Heart right ventricle (tissue), 16 donors: ENCODE measurements at regions not wholly inside any gene's neighbourhood (a gene's known extent, or its start where the extent isn't known, plus 50 kb on each side); places are given as distances from the start of the nearest gene placed in this dataset.

Experiments
- ATAC-seq, 8 donors: fragments of 200-7000 bp; cut with Tn5 transposase; one replicate each; pipeline ENCODE4 v1.9.1; 2020; ENCODE audit warnings: mild to moderate bottlenecking in 8 of 8, moderate library complexity in 8 of 8, moderate number of reproducible peaks in 1 of 8
- DNase-seq, 2 donors: peaks; one replicate each; pipeline ENCODE4 v3.0.0-alpha.2; 2020
- H3K27ac ChIP-seq, 10 donors: fragments of 200-600 bp; sonication (generic) in 2 of 10; one replicate each; pipeline versions ENCODE4 v1.5.0 to v1.8.0; 2020 to 2022; ENCODE audit warnings: mild to moderate bottlenecking in 3 of 10
- H3K27me3 ChIP-seq, 7 donors: fragments of 200-600 bp; one replicate each; pipeline ENCODE4 v1.8.0; 2021 to 2022; ENCODE audit warnings: mild to moderate bottlenecking in 2 of 7
- H3K36me3 ChIP-seq, 9 donors: fragments of 200-600 bp; sonication (generic) in 1 of 9; one replicate each; pipeline versions ENCODE4 v1.5.0 to v1.8.0; 2020 to 2022; ENCODE audit warnings: mild to moderate bottlenecking in 2 of 9
- H3K4me1 ChIP-seq, 9 donors: fragments of 200-600 bp; sonication (generic) in 1 of 9; one replicate each; pipeline versions ENCODE4 v1.5.0 to v1.8.0; 2020 to 2022; ENCODE audit warnings: mild to moderate bottlenecking in 4 of 9
- H3K4me3 ChIP-seq, 10 donors: fragments of 200-600 bp; sonication (generic) in 2 of 10; one replicate each; pipeline versions ENCODE4 v1.5.0 to v1.8.0; 2020 to 2022; ENCODE audit warnings: mild to moderate bottlenecking in 7 of 10, moderate library complexity in 2 of 10
- H3K9me3 ChIP-seq, 11 donors: fragments of 200-600 bp in 10 of 11; sonication (generic) in 2 of 11; one replicate each; pipeline versions ENCODE4 v1.5.0 to v1.8.0; 2013 to 2022; ENCODE audit warnings: mild to moderate bottlenecking in 2 of 11, control low read depth in 1 of 11, moderate library complexity in 1 of 11
- WGBS, 2 donors: extraction: QIAGEN DNeasy Blood & Tissue Kit; methylation state at CpG; one replicate each; pipeline ENCODE4 v1.1.7; 2013; ENCODE audit warnings: inconsistent platforms in 1 of 2; 5-methylcytosine and 5-hydroxymethylcytosine counted together
- intact Hi-C, 10 donors: fragments of 100-400 bp; cut with DNase I; formaldehyde crosslinking; loops; one replicate each; pipeline versions ENCODE4 v1.11.1 to v1.14.2; 2022
- TF ChIP-seq, protein P1 (sequence below), 9 donors: fragments of 200-600 bp; sonication (generic) in 2 of 9; IDR thresholded peaks; one replicate each; pipeline versions ENCODE4 v1.5.0 to v1.8.0; 2021 to 2022; ENCODE audit warnings: antibody characterized with exemption in 9 of 9, mild to moderate bottlenecking in 5 of 9, moderate library complexity in 1 of 9
- donor health status: Arrhythmogenic right ventricular cardiomyopathy.
- donor health status: ischemic (EF 13 %, LVEDD 7.1; RV severe dilation, severe dysfunction).
- donor health status: healthy with polysubstance abuse.
- donor health status: DM: no; HTN: yes; CAD: no.
- donor health status: DM: no; HTN: no; CAD: no.
- donor health status: ischemic (EF 25% LVEDD 6.9; RV normal size, moderate dysfunction).
- donor health status: ischemic (EF 25% LVEDD 5.7; RV mildly dilated, moderate dysfunction).
- donor health status: healthy.
- donor health status: DM: yes; HTN: yes; CAD: no.
- donor health status: Ischemic cardiomyopathy.
- donor health status: ischemic (EF 35%, LVEDD 5.7; RV mildly dilated, moderate dysfunction).
- donor health status: nonischemic (EF 11% LVEDD 7.7; RV severe dilation, severe dysfunction).
- donor health status: DM: yes; HTN: yes; CAD: no.
- donor health status: PGD.
- donor health status: ischemic (EF 29% LVEDD 5.4; RV normal size, mild dysfunction).
- donor health status: nonischemic (EF 23%, LVEDD 6.1; RV moderate dilation, normal function).

DNA sequence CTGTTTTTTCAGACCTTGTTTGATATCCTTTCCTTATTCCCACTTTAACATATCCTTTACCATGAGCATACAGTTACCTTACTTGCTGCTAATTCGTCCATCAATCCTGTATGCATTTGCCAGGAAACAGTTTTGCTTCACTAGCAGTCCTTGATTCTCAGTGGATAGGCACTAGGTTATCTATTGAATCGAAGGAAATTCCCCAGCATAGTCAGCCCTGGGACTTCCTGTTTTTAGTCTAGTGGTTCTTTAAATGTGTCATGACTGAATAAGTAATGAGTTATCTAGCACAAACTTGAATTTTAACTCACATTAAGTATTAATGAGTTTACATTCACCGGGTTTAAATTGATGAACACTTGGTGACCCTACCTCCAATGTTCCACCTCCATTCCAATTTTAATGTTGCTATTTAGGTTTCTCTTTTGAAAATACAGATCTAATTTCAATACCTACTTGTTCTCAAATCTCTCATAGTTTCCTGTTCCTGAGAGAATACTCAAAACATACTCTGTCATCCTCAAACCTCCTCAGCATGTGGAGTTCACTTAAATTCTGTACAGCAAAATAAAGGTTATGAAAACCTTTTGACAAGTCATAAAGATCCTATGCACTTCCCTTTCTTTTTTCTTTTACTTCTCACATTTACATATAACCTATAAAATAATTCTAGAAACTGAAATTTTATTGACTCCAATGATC, 1375.1 kb upstream of the TENM4 start:
- Histone ChIP-seq H3K4me1 (peaks cover 0 to 8% (median 0%) of the 10 kb centered on the region in 9 donors), H3K27me3 (no peaks in the 10 kb centered on the region), H3K36me3 (no peaks in the 10 kb centered on the region), H3K9me3 (no peaks in the 10 kb centered on the region), H3K4me3 (no peak overlapping the region), H3K27ac (no peak overlapping the region)
- TF ChIP-seq, protein P1, sequence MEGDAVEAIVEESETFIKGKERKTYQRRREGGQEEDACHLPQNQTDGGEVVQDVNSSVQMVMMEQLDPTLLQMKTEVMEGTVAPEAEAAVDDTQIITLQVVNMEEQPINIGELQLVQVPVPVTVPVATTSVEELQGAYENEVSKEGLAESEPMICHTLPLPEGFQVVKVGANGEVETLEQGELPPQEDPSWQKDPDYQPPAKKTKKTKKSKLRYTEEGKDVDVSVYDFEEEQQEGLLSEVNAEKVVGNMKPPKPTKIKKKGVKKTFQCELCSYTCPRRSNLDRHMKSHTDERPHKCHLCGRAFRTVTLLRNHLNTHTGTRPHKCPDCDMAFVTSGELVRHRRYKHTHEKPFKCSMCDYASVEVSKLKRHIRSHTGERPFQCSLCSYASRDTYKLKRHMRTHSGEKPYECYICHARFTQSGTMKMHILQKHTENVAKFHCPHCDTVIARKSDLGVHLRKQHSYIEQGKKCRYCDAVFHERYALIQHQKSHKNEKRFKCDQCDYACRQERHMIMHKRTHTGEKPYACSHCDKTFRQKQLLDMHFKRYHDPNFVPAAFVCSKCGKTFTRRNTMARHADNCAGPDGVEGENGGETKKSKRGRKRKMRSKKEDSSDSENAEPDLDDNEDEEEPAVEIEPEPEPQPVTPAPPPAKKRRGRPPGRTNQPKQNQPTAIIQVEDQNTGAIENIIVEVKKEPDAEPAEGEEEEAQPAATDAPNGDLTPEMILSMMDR (IDR thresholded peaks at IDR 0.05) = no peak
- 58 to 70% methylated on average over 3 of the region's 3 CpGs for WGBS, 2 donors
- DNase-seq (no peak), ATAC-seq (no peak)
- intact Hi-C loops = no loop called here

- Histone ChIP-seq H3K4me3 (no peak overlapping the region), H3K36me3 (no peaks in the 10 kb centered on the region), H3K9me3 (no peaks in the 10 kb centered on the region), H3K4me1 (peaks cover 0 to 8% (median 0%) of the 10 kb centered on the region in 9 donors), H3K27me3 (no peaks in the 10 kb centered on the region), H3K27ac (no peak overlapping the region)
- WGBS, 2 donors = 79 to 84% methylated on average over 1 of the region's 1 CpG
- no peak for ATAC-seq
- DNase-seq = no peak
- TF ChIP-seq, protein P1 (IDR thresholded peaks at IDR 0.05) = no peak
- intact Hi-C loops = no loop called here
These were observed 1374.0 kb upstream of the TENM4 start for GRCh38 chr11:80814813-80815212.

GRCh38 chr11:80810695-80811094, 1369.9 kb upstream of the TENM4 start:
- intact Hi-C loops = no loop called here
- no peak for ATAC-seq
- WGBS, 2 donors = 78 to 81% methylated on average over 4 of the region's 4 CpGs
- no peak overlapping the region for H3K4me3 ChIP-seq
- H3K4me1 ChIP-seq = peaks cover 0 to under 1% (median 0%) of the 10 kb centered on the region in 9 donors
- TF ChIP-seq, protein P1 (IDR thresholded peaks at IDR 0.05) = no peak
- H3K36me3 ChIP-seq = no peaks in the 10 kb centered on the region
- H3K27ac ChIP-seq = no peak overlapping the region
- H3K9me3 ChIP-seq = no peaks in the 10 kb centered on the region
- DNase-seq = no peak
- H3K27me3 ChIP-seq = no peaks in the 10 kb centered on the region

DNA sequence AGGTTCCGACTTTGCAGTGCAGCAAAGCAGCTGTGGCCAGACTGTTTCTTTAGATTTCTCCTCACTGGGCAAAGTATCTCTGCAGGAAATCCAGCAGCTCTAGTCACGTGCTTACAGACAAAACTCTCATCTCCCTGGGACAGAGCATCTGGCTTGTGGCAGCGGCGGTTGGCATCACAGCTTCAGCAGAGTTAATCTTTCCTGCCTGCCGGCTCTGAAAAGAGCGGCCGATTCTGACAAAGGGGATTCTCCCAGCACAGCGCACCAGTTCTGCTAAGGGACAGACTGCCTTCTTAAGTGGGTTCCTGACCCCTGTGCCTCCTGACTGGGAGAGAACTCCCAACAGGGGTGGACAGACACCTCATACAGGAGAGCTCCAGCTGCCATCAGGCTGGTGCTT, 1357.3 kb upstream of the TENM4 start:
- WGBS, 2 donors = 53 to 55% methylated on average over 8 of the region's 8 CpGs
- Histone ChIP-seq H3K4me3 (no peak overlapping the region), H3K9me3 (peaks cover 0 to 64% (median 14%) of the 10 kb centered on the region in 11 donors), H3K36me3 (no peaks in the 10 kb centered on the region), H3K27ac (no peak overlapping the region), H3K27me3 (peaks cover 0 to 3% (median 0%) of the 10 kb centered on the region in 7 donors), H3K4me1 (no peaks in the 10 kb centered on the region)
- TF ChIP-seq, protein P1 (IDR thresholded peaks at IDR 0.05) = no peak
- intact Hi-C loops = no loop called here
- DNase-seq (no peak), ATAC-seq (no peak)
